ENCODE measurements at regions not wholly inside any gene's neighbourhood (a gene's known extent, or its start where the extent isn't known, plus 50 kb on each side); places are given as distances from the start of the nearest gene placed in this dataset.

DNA sequence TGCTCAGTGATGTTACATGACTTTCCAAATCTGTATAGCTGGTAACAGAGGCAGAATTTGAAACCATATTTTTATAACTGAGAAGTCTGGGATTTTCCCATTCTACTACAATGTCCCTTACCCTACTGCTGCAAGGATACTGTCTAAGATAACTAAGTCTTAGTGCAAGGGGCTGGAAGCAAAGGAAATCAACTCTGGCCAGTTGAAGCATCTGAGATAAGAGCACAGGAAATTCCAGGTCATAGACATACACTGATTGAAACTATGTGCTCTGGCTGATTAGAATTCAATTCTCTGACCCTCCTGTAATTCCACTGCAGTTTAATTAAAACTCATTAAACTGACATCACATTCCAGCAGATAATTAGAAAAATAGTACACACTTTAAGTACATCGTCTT, 267.7 kb upstream of the C1orf87 start:
- DNase-seq (ENCODE audit: low spot score): no peak
- TF ChIP-seq, protein P1, sequence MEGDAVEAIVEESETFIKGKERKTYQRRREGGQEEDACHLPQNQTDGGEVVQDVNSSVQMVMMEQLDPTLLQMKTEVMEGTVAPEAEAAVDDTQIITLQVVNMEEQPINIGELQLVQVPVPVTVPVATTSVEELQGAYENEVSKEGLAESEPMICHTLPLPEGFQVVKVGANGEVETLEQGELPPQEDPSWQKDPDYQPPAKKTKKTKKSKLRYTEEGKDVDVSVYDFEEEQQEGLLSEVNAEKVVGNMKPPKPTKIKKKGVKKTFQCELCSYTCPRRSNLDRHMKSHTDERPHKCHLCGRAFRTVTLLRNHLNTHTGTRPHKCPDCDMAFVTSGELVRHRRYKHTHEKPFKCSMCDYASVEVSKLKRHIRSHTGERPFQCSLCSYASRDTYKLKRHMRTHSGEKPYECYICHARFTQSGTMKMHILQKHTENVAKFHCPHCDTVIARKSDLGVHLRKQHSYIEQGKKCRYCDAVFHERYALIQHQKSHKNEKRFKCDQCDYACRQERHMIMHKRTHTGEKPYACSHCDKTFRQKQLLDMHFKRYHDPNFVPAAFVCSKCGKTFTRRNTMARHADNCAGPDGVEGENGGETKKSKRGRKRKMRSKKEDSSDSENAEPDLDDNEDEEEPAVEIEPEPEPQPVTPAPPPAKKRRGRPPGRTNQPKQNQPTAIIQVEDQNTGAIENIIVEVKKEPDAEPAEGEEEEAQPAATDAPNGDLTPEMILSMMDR (IDR thresholded peaks at IDR 0.05; ENCODE audit: extremely low read depth, missing control alignments): no peak

DNA sequence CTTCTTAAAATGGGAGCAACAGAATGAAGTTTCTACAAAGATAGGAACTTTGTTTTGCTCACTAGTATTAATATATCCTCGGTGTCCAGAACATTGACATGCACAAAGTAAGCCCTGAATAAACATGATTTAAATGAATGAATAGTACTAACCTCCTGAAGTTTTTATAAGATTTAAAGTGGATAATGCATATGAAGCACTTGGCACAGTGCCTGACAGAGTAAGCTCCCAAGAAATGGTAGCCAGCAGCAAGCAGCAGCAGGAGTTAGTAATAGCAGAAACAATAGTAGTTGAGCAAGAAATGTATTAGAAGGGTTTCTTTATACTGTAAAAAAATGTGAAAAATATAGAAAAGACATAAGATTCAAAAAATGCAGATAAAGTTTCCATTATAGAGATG, 258.1 kb upstream of the C1orf87 start:
- DNase-seq (ENCODE audit: low spot score): no peak
- TF ChIP-seq, protein P1 (IDR thresholded peaks at IDR 0.05; ENCODE audit: extremely low read depth, missing control alignments): no peak

DNA sequence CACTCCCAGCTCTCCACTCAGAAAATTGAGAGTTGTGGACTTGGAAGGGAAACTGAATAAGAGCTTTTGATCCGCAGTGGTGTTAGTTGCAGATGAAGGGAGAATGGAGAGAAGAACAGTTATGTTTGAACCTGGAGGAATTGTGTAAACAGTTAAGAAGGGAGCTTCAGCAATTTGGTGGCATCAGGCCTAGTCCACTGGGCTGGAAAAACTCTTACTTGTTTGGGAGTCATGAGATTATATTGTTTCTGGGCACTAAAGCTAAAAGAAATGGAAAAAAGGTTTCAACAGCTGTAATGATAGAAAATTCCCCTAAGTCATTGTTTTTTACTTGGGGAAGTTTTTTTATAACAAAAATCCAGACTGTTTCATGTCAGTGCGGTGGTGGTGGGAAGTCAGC, 256.1 kb upstream of the C1orf87 start:
- no peak for DNase-seq (ENCODE audit: low spot score)
- TF ChIP-seq, protein P1 (IDR thresholded peaks at IDR 0.05; ENCODE audit: extremely low read depth, missing control alignments): no peak

DNA sequence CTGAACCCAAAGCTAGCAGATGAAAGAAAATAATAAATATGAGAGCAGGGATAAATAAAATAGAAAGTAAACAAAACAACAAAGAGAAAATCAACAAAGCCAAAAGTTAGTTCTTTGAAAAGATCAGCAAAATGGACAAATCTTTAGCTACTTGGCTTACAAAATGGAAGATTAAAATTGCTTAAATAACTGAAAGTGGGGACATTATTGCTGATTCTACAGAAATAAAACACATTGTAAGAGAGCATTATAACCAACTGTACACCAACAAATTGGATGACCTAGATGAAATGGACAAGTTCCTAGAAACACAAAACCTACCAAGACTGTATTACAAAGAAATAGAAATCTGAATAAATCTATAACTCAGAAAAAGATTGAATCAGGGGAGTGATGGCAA, 238.3 kb upstream of the C1orf87 start:
- TF ChIP-seq, protein P1 (IDR thresholded peaks at IDR 0.05; ENCODE audit: extremely low read depth, missing control alignments): no peak

DNA sequence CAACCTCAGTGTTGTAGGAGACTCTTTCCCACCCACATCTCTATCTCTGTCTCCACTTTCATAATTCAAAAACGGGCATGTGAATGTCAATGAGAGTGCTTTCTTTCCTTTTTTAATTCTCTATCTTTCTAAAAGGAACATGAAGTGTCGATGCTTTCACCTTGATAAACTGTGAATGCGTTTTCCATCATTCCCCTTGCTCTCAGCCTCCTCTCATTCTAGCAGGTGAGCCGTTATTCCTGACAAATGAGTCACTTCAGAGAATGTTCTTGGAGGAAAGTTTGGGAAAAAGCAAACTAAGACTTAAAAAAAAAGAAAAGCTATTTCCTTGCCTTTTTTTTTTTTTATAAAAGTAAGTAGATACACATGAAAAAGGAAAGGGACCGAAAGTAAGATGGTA, 226.0 kb upstream of the C1orf87 start:
- TF ChIP-seq, protein P1 (IDR thresholded peaks at IDR 0.05; ENCODE audit: extremely low read depth, missing control alignments): no peak

More for the DNA sequence above, 238.3 kb upstream of the C1orf87 start:
- no peak for DNase-seq (ENCODE audit: low spot score)

DNA sequence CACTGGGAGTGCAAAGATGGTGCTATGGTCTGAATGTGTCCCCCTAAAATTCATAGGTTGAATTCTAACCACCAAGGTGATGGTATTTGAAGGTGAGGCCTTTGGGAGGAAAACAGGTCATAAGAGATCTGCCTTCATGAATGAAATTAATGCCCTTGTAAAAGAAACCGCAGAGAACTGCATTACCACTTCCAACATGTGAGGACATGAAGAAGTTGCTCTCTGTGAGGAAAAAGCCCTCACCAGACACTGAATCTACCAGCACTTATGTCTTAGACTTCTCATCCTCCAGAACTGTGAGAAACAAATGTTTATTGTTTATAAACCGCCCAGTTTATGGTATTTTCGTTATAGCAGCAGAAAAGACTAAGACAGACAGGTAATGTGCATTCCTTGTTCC, 224.7 kb upstream of the C1orf87 start:
- DNase-seq (ENCODE audit: low spot score): no peak
- TF ChIP-seq, protein P1 (IDR thresholded peaks at IDR 0.05; ENCODE audit: extremely low read depth, missing control alignments): no peak

More for the DNA sequence above, 226.0 kb upstream of the C1orf87 start:
- DNase-seq (ENCODE audit: low spot score): no peak

DNA sequence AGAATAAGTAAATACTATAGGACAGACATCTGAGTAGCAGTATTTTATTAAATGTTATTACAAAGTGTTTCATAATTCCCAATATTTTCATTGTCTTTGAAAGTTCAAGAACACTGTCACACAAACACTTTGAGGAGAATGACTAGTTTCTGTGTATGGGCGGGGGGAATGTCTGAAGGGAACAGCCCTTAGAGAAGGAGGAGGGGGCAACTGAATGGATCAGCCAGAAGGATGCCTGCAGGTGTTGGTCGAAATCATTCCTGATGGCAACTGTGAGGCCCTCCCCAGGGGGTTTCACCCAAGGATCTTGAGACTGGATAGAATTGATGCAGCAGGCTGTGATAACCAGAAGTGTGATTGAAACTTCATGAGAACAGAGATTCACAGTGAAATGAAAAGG, 223.2 kb upstream of the C1orf87 start:
- no peak for DNase-seq (ENCODE audit: low spot score)
- TF ChIP-seq, protein P1 (IDR thresholded peaks at IDR 0.05; ENCODE audit: extremely low read depth, missing control alignments): no peak
